ELF-1 (cell line): ENCODE measurements at regions not wholly inside any gene's neighbourhood (a gene's known extent, or its start where the extent isn't known, plus 50 kb on each side); places are given as distances from the start of the nearest gene placed in this dataset.
"Not testable (repeated sequence)": the region's sequence is repeated elsewhere in the genome, so short reads cannot be mapped to it uniquely, and the experiment has no call there.

Experiments used
- DNase-seq: peaks from one replicate; pipeline ENCODE4 v3.0.0-alpha.2; 2016; ENCODE audit warnings: low read depth, low spot score

DNA sequence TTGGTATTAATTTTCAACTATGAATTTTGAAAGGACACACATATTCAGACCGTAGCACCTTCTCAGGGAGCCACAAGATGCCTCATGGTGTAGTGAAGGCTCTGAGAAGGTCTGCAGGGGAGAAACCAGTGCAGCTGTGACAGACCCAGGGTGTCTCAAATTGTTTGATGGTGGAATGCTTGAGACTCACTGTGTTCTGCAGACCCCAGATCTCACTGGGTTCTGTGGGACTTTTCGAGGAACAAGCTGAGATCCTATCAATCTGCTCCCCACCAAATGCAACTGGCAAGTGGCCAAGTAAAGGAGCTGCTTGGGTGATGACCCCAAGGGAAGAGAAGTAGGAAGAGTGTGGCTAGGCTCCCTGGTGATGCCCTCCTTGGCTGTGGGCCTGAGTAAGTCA, 130.5 kb upstream of the UNC5B start:
- DNase-seq = no peak

DNA sequence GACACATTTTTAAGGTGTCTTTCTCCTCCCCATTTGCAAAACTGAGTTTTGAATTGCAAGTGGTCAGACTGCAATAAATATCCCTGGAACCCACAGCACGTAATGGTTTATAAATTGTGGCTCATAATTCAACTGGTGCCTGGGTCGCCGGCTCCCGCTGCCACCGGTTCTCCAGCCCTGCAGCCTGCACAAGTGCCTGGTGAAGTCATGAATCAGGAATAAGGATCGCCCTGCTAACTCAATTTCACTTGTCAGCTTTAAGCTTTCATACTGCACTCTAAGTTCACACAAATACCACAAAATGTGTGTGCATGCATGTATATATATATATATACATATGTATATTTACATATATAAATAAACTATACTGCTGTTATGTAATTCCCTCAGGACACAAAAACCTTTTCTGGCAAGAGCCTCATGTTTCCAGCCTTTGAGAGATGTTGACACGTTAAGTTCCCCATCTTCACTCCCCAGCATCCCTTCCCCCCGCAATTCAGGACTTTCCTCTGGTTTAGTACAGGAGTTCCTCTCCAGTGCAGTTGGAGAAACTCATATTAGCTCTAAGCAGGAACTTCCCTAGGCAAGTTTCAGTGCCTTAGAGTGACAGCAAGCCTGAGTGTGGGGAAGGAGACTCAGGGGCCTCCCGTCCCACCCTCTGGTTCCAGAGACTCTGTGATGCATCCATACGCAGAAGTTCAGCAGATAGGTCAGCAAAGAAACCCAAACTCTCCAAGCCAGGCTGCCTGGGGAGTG, 129.2 kb upstream of the UNC5B start:
- DNase-seq = peak; percentile 2

- no peak for DNase-seq
Measured at GRCh38 chr10:71083716-71083975, 128.7 kb upstream of the UNC5B start.

GRCh38 chr10:71084061-71084817, 128.1 kb upstream of the UNC5B start:
- DNase-seq = peak; percentile 1

DNA sequence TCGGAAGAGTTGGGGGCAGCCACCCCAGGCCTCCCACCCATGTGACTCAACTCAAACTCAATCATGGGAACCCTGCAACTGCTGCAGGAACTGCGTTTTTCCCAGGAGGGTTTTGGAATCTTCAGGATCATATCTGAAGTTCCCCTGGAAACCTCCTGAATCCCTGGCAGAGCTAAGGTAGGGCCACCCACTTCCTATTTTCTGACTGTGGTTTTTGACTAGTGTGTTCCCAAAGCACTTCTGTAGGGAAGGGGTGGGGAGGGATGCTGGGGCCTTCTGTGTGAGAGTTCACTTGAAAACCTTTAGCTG, 127.6 kb upstream of the UNC5B start:
- no peak for DNase-seq

GRCh38 chr10:71085689-71086438, 126.5 kb upstream of the UNC5B start:
- peak; percentile 25 for DNase-seq

- DNase-seq = no peak
Measured at GRCh38 chr10:71086439-71087080, 125.8 kb upstream of the UNC5B start.

GRCh38 chr10:71087622-71088021, 124.7 kb upstream of the UNC5B start:
- DNase-seq = no peak

DNA sequence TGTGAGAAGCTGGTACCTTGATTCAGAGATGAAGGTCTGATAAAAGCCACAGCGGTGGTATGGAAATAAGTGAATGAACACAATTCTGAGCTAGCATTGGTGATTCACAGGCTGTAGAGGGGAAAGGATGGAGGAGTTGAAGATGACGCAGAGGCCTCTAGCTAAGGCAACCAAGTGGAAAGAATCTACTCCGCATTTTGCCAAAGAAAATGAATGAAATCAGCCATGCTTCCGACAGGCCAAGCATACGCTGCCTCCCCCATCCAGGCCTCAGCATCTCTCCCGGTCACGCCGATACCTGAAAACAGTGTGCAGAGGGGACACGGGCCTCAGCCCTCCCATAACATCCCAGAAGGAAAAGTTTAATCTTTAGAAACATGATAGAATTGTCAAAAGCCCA, 124.3 kb upstream of the UNC5B start:
- DNase-seq = no peak

GRCh38 chr10:71088578-71088977, 123.8 kb upstream of the UNC5B start:
- not testable (repeated sequence) for DNase-seq

GRCh38 chr10:71089162-71089561, 123.2 kb upstream of the UNC5B start:
- no peak for DNase-seq

GRCh38 chr10:71090330-71090729, 122.0 kb upstream of the UNC5B start:
- no peak for DNase-seq

- DNase-seq = no peak
Measured at GRCh38 chr10:71090801-71091200, 121.6 kb upstream of the UNC5B start.

DNA sequence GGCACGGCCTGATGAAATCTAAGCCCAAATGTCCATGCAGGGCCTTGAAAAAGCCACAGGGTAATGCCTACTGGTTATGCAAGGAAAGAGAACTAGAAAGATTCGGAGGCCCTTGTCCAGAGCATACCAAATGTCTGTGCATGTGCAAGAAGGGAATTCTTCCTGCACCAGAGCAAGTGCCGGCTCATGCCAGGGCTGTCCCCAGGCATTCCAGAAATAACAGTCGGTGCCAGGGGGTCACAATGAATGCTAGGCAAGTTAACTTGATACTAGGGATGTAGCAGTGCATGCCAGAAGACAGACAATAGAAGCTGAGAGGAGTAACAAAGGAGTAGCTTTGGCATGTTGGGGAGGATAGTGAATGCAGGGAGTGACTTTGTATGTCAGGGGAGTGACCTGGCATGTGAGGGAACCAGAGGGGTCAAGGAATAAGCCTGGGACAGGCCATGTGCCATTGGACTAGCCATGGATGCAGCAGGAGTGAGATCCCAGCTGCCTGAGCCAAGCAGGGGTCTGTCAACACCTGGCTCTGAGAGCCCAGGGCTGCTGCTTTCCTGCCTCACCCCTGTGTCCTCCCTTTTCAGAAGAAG, 119.5 kb upstream of the UNC5B start:
- DNase-seq = no peak

DNA sequence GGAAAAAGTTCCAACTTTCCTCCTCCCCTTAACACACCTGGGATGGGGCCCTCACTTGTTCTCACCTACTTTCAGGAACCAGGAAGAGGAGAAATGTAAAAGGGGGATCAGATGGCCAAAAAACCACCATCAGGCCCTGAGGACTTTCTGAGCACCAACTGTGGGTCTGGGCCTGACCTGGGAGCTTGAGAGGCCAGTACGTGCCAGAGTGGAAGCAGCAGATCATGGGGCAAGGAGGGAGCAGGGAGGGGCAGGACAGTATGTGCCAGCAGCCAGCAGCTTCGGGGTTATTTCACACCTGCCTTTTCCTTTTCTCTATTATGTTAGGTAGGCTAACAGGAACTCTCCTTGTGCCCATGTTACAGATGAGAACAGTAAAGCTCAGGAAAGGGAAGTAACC, 118.8 kb upstream of the UNC5B start:
- DNase-seq = no peak

DNA sequence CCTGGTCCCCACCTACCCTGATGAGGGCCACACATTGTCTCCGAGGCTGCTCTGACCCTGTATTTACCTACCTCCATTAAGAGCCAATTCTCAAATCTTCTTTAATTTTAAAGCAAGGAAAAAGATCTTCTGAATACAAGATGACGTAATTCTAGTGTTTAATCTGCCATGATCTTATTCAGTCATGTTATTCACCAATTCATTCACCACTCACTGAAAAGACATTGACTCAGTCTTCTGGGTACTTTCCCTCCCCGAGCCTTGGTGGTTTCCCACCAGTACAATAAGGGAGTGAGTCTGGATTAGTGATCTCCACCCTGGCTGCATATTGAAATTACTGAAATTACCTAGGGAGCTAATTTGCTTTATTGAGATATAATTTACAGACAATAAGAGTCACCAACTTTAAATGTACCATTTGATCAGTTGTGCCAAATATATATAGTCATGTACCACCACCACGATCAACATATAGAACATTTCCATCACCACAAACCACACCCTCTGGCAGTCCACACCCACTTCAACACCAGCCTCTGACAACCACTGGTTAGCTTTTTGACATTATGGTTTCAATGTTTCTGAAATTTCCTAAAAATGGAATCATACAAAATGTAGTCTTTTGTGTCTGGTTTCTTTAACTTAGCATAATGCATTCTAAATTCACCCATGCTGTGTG, 117.5 kb upstream of the UNC5B start:
- no peak for DNase-seq

- no peak for DNase-seq
Measured at GRCh38 chr10:71099731-71100361, 112.5 kb upstream of the UNC5B start.

DNA sequence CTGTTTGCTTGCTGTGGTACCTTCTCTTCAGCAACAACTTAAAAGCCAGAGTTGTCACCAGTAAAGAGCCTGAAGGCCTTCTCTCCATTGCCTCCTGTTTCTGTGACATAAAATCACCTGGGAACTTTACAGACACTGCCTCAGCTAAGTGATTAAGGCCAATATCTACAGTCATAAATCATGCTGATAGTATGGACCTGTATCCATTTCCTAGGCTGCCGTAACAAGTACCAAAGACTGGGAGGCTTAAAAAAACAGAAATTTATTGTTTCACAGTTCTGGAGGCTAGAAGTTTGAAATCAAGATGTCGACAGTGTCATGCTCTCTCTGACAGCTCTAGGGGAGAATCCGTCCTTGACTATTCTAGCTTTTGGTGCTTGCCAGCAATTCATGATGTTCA, 108.4 kb upstream of the UNC5B start:
- DNase-seq = no peak

DNA sequence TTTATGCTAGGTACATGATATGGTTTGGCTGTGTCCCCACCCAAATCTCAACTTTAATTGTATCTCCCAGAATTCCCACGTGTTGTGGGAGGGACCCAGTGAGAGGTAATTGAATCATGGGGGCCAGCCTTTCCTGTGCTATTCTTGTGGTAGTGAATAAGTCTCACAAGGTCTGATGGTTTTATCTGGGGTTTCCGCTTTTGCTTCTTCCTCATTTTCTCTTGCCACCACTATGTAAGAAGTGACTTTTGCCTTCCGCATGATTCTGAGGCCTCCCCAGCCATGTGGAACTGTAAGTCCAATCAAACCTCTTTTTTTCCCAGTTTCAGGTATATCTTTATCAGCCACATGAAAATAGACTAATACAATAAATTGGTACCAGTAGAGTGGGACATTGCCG, 106.2 kb upstream of the UNC5B start:
- DNase-seq = not testable (repeated sequence)

GRCh38 chr10:71107117-71107516, 105.3 kb upstream of the UNC5B start:
- DNase-seq = not testable (repeated sequence)

DNA sequence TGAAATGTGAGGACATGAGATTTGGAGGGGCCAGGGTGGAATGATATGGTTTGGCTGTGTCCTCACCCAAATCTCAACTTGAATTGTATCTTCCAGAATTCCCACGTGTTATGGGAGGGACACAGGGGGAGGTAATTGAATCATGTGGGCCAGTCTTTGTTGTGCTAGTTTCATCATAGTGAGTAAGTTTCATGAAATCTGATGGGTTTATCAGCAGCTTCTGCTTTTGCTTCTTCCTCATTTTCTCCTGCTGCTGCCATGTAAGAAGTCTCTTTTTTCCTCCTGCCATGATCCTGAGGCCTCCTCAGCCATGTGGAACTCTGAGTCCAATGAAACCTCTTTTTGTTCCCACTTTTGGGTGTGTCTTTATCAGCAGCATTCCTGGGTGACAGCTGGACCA, 104.3 kb upstream of the UNC5B start:
- DNase-seq = not testable (repeated sequence)
